B cell (primary cell): ENCODE measurements at regions not wholly inside any gene's neighbourhood (a gene's known extent, or its start where the extent isn't known, plus 50 kb on each side); places are given as distances from the start of the nearest gene placed in this dataset.

ENCODE experiments used
- ATAC-seq: fragments of 200-7000 bp; cut with Tn5 transposase; one replicate; pipeline ENCODE4 v1.10.0; 2021; ENCODE audit warnings: low read depth, mild to moderate bottlenecking, moderate number of reproducible peaks, moderate library complexity
- CTCF ChIA-PET: fragments of 350-600 bp; sonication (Branson Sonifier 250); formaldehyde crosslinking; loops from one replicate; lab custom pipeline; 2021; ENCODE audit warnings: antibody characterized with exemption, inconsistent platforms; lab: Charles Lee
- POLR2A ChIA-PET: fragments of 350-600 bp; sonication (Branson Sonifier 250); formaldehyde crosslinking; loops from one replicate; lab custom pipeline; 2021; ENCODE audit warnings: antibody characterized with exemption; lab: Charles Lee
- DNase-seq: peaks from one replicate; pipeline ENCODE4 v3.0.0; 2013
- H2AFZ ChIP-seq: 2 replicates; pipeline ENCODE4 v1.6.1; 2012; ENCODE audit warnings: mild to moderate bottlenecking, low read depth, low read length; ENCODE audit not compliant: insufficient read depth, poor library complexity, severe bottlenecking
- H3K27ac ChIP-seq, 2 donors: 1 replicate in 1 of 2; 2 replicates in 1 of 2; pipeline ENCODE4 v1.5.1; 2012 to 2013; ENCODE audit warnings: low read length in 2 of 2, mild to moderate bottlenecking in 2 of 2, moderate library complexity in 1 of 2
- H3K27me3 ChIP-seq, 4 experiments: fragments of 200-600 bp in 1 of 4; sonication (generic) in 1 of 4; replicated peaks in 1 of 4; 1 replicate in 2 of 4; 2 replicates in 2 of 4; pipeline versions ENCODE4 v1.6.1 to v1.7.0; 2013 to 2016; ENCODE audit warnings: low read length in 3 of 4, mild to moderate bottlenecking in 2 of 4, mixed read lengths in 1 of 4, moderate library complexity in 1 of 4; ENCODE audit not compliant: insufficient read depth in 4 of 4, control insufficient read depth in 3 of 4; ENCODE audit errors: control extremely low read depth in 1 of 4
- H3K36me3 ChIP-seq, 2 experiments: replicated peaks in 1 of 2; 1 replicate in 1 of 2; 2 replicates in 1 of 2; pipeline versions ENCODE4 v1.6.1 to v1.7.1; 2013; ENCODE audit warnings: low read length in 1 of 2; ENCODE audit not compliant: insufficient read depth in 2 of 2, control insufficient read depth in 1 of 2; ENCODE audit errors: control extremely low read depth in 1 of 2, extremely low read depth in 1 of 2
- H3K4me1 ChIP-seq, 2 donors: fragments of 200-600 bp in 1 of 2; sonication (generic) in 1 of 2; 1 replicate in 1 of 2; 2 replicates in 1 of 2; pipeline versions ENCODE4 v1.5.1 to v1.6.1; 2013 to 2017; ENCODE audit warnings: low read length in 2 of 2; ENCODE audit not compliant: control insufficient read depth in 2 of 2, insufficient read depth in 2 of 2
- H3K4me2 ChIP-seq: replicated peaks from 2 replicates; pipeline ENCODE3; 2012; ENCODE audit warnings: mild to moderate bottlenecking, low read depth, low read length; ENCODE audit not compliant: poor library complexity, severe bottlenecking
- H3K4me3 ChIP-seq, 5 experiments: fragments of 200-600 bp in 1 of 5; sonication (generic) in 1 of 5; 1 replicate in 3 of 5; 2 replicates in 2 of 5; pipeline versions ENCODE4 v1.5.1 to v1.7.0; 2011 to 2016; ENCODE audit warnings: low read length in 4 of 5, mild to moderate bottlenecking in 4 of 5, low read depth in 2 of 5, control low read depth in 1 of 5, moderate library complexity in 1 of 5; ENCODE audit not compliant: insufficient read depth in 1 of 5; ENCODE audit errors: control extremely low read depth in 1 of 5, extremely low read depth in 1 of 5
- H3K79me2 ChIP-seq: fragments of 200-600 bp; sonication (generic); one replicate; pipeline ENCODE4 v1.6.0; 2016; ENCODE audit warnings: low read length; ENCODE audit not compliant: control insufficient read depth, insufficient read depth
- H3K9ac ChIP-seq: fragments of 200-600 bp; sonication (generic); 2 replicates; pipeline ENCODE4 v1.6.1; 2017; ENCODE audit warnings: mild to moderate bottlenecking, low read length, moderate library complexity
- H3K9me3 ChIP-seq, 3 donors: one replicate each; pipeline versions ENCODE4 v1.6.1 to v1.7.1; 2013; ENCODE audit warnings: low read length in 2 of 3; ENCODE audit not compliant: control insufficient read depth in 2 of 3, insufficient read depth in 1 of 3; ENCODE audit errors: control extremely low read depth in 1 of 3
- H4K20me1 ChIP-seq: 2 replicates; pipeline ENCODE4 v1.6.0; 2012; ENCODE audit warnings: mild to moderate bottlenecking, low read length; ENCODE audit not compliant: insufficient read depth, control insufficient read depth, poor library complexity, severe bottlenecking
- H3K27ac Mint-ChIP-seq: one replicate; pipeline ENCODE4 v1.8.0; 2021; ENCODE audit warnings: mixed read lengths
- H3K27me3 Mint-ChIP-seq: one replicate; pipeline ENCODE4 v1.8.0; 2021; ENCODE audit warnings: mixed read lengths
- H3K4me1 Mint-ChIP-seq: one replicate; pipeline ENCODE4 v1.8.0; 2021; ENCODE audit warnings: mixed read lengths
- H3K4me3 Mint-ChIP-seq: one replicate; pipeline ENCODE4 v1.8.0; 2021; ENCODE audit warnings: mixed read lengths
- H3K9me3 Mint-ChIP-seq: one replicate; pipeline ENCODE4 v1.8.0; 2022; ENCODE audit warnings: mixed read lengths; ENCODE audit not compliant: insufficient read depth
- EZH2 ChIP-seq: IDR thresholded peaks from 2 replicates; pipeline ENCODE4 v1.6.1; 2012; ENCODE audit warnings: borderline replicate concordance, low read depth, mild to moderate bottlenecking, moderate library complexity, low read length; ENCODE audit not compliant: insufficient read depth, poor library complexity, severe bottlenecking
- WGBS: methylation state at CpG from one replicate; pipeline ENCODE4 v1.1.5; 2013; ENCODE audit warnings: missing lambda C conversion rate; ENCODE audit not compliant: insufficient coverage; 5-methylcytosine and 5-hydroxymethylcytosine counted together
- intact Hi-C: fragments of 100-400 bp; cut with micrococcal nuclease; formaldehyde crosslinking; loops from one replicate; pipeline ENCODE4 v1.10.0; 2022
- TF ChIP-seq, protein P1 (sequence below): fragments of 200-600 bp; IDR thresholded peaks from one replicate; pipeline ENCODE4 v1.8.0; 2022; ENCODE audit warnings: antibody characterized with exemption, mild to moderate bottlenecking

DNA sequence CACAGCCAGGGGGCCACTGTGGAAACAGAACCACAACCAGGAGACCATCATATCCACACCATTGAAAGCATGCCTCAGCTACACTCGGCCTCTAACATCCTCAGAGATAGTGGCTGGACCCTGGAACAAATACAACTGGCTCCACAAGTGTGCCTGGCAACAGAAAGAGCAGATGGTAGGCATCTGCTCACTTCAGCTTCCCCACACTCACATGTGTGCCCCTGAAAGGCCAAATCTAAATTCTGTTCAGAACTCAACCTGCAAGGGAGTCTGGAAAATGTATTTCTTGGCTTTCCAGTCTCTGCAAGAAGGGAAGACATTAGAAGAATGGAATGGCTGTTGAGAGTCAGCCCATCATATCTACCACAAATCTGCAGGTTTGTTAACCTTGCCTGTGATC lies 54.7 kb upstream of the CTNNB1 start:
- POLR2A ChIA-PET = no interaction called here
- H3K27me3 ChIP-seq = peaks cover 0 to 2% (median 0%) of the 10 kb centered on the region in 4 experiments
- no peaks in the 10 kb centered on the region for H3K4me1 ChIP-seq
- H4K20me1 ChIP-seq = no peaks in the 10 kb centered on the region
- DNase-seq (no peak), ATAC-seq (no peak)
- peaks cover 14% of the 10 kb centered on the region for H3K9me3 Mint-ChIP-seq
- H3K4me1 Mint-ChIP-seq = no peaks in the 10 kb centered on the region
- no peaks in the 10 kb centered on the region for H3K79me2 ChIP-seq
- H3K4me3 Mint-ChIP-seq = no peak overlapping the region
- no peak for TF ChIP-seq EZH2
- TF ChIP-seq, protein P1, sequence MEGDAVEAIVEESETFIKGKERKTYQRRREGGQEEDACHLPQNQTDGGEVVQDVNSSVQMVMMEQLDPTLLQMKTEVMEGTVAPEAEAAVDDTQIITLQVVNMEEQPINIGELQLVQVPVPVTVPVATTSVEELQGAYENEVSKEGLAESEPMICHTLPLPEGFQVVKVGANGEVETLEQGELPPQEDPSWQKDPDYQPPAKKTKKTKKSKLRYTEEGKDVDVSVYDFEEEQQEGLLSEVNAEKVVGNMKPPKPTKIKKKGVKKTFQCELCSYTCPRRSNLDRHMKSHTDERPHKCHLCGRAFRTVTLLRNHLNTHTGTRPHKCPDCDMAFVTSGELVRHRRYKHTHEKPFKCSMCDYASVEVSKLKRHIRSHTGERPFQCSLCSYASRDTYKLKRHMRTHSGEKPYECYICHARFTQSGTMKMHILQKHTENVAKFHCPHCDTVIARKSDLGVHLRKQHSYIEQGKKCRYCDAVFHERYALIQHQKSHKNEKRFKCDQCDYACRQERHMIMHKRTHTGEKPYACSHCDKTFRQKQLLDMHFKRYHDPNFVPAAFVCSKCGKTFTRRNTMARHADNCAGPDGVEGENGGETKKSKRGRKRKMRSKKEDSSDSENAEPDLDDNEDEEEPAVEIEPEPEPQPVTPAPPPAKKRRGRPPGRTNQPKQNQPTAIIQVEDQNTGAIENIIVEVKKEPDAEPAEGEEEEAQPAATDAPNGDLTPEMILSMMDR = no peak
- H3K4me2 ChIP-seq = no peak overlapping the region
- peaks cover 0 to 3% (median 0%) of the 10 kb centered on the region in 3 donors for H3K9me3 ChIP-seq
- H3K36me3 ChIP-seq = no peaks in the 10 kb centered on the region
- no peak overlapping the region for H3K27ac ChIP-seq
- CTCF ChIA-PET = no interaction called here
- H3K4me3 ChIP-seq = no peak overlapping the region
- WGBS = 85% methylated on average over 1 of the region's 1 CpG
- H3K27me3 Mint-ChIP-seq = peaks cover 28% of the 10 kb centered on the region
- no peak overlapping the region for H2AFZ ChIP-seq
- intact Hi-C loops = no loop called here
- H3K9ac ChIP-seq = no peak overlapping the region
- no peak overlapping the region for H3K27ac Mint-ChIP-seq

DNA sequence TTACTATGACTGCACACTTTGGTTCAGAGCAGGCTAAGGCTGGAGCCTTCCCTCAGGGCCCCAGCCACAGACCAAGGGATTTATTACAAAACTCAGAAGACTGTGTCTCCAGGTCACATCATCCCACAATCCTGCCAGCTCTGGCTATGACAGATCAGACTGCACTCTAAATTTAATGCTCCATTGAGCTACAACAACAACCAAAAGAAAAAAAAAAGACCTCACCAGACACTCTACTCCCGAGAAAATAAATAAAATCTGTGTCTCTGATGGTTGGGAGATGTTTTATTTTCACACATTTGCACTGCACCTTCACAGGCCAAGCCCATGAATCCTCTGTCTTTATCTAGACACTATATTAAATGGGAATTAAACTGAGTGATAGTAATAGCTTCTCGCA lies 50.8 kb upstream of the CTNNB1 start:
- no peaks in the 10 kb centered on the region for H4K20me1 ChIP-seq
- ChIA-PET CTCF (interaction anchor here (0.8 kb wide), 1 partner anchor 9 kb away, joined by 5 read pairs; no protein-coding TSS in a partner anchor), POLR2A (no interaction called here)
- H3K4me3 ChIP-seq = no peak overlapping the region
- intact Hi-C loops = no loop called here
- H3K27me3 ChIP-seq = peaks cover 0 to 2% (median 0%) of the 10 kb centered on the region in 4 experiments
- peaks cover 11% of the 10 kb centered on the region for H3K27me3 Mint-ChIP-seq
- H3K9me3 Mint-ChIP-seq = peaks cover 14% of the 10 kb centered on the region
- H3K4me3 Mint-ChIP-seq = no peak overlapping the region
- no peaks in the 10 kb centered on the region for H3K36me3 ChIP-seq
- no peak overlapping the region for H3K27ac ChIP-seq
- DNase-seq (no peak), ATAC-seq (no peak)
- H2AFZ ChIP-seq = no peak overlapping the region
- no peak overlapping the region for H3K27ac Mint-ChIP-seq
- H3K79me2 ChIP-seq = no peaks in the 10 kb centered on the region
- H3K9me3 ChIP-seq = peaks cover 0 to 3% (median 0%) of the 10 kb centered on the region in 3 donors
- TF ChIP-seq, protein P1 = no peak
- 100% methylated on average over 1 of the region's 2 CpGs for WGBS
- H3K9ac ChIP-seq = no peak overlapping the region
- H3K4me1 Mint-ChIP-seq = no peaks in the 10 kb centered on the region
- H3K4me2 ChIP-seq = no peak overlapping the region
- H3K4me1 ChIP-seq = no peaks in the 10 kb centered on the region
